Astrocyte (in vitro differentiated cells and primary cell): ENCODE measurements at regions not wholly inside any gene's neighbourhood (a gene's known extent, or its start where the extent isn't known, plus 50 kb on each side); places are given as distances from the start of the nearest gene placed in this dataset.

Experiments
- DNase-seq: peaks from one replicate; pipeline ENCODE4 v3.0.0-alpha.2; 2010; ENCODE audit warnings: low read depth
- FAIRE-seq: peaks from 2 replicates; lab custom pipeline; 2011; peaks lifted over from hg19 to GRCh38; lab: Jason Lieb, UNC
- H2AFZ ChIP-seq: 2 replicates; pipeline ENCODE4 v1.6.0; 2012; ENCODE audit warnings: low read depth, low read length, inconsistent platforms
- H3K27ac ChIP-seq: 2 replicates; pipeline ENCODE4 v1.5.1; 2011; ENCODE audit warnings: low read depth, low read length, inconsistent platforms
- H3K27me3 ChIP-seq: 2 replicates; pipeline ENCODE4 v1.6.0; 2011; ENCODE audit warnings: low read length, inconsistent platforms; ENCODE audit not compliant: insufficient read depth
- H3K36me3 ChIP-seq: 2 replicates; pipeline ENCODE4 v1.5.1; 2011; ENCODE audit warnings: low read length, inconsistent platforms; ENCODE audit not compliant: insufficient read depth
- H3K4me1 ChIP-seq: 2 replicates; pipeline ENCODE4 v1.5.1; 2011; ENCODE audit warnings: low read length, inconsistent platforms; ENCODE audit not compliant: insufficient read depth
- H3K4me2 ChIP-seq: 2 replicates; pipeline ENCODE4 v1.6.0; 2012; ENCODE audit warnings: low read length, inconsistent platforms
- H3K4me3 ChIP-seq: 2 replicates; pipeline ENCODE4 v1.5.1; 2011; ENCODE audit warnings: low read depth, mild to moderate bottlenecking, low read length, inconsistent platforms; ENCODE audit not compliant: insufficient read depth
- H3K79me2 ChIP-seq: 2 replicates; pipeline ENCODE4 v1.6.0; 2012; ENCODE audit warnings: mild to moderate bottlenecking, low read length, inconsistent platforms; ENCODE audit not compliant: insufficient read depth
- H3K9ac ChIP-seq: 2 replicates; pipeline ENCODE4 v1.6.0; 2012; ENCODE audit warnings: mild to moderate bottlenecking, low read length, inconsistent platforms
- H3K9me3 ChIP-seq: 2 replicates; pipeline ENCODE4 v1.5.1; 2012; ENCODE audit warnings: low read depth, mild to moderate bottlenecking, low read length, inconsistent platforms; ENCODE audit not compliant: insufficient read depth
- H4K20me1 ChIP-seq: 2 replicates; pipeline ENCODE4 v1.6.0; 2012; ENCODE audit warnings: low read length, inconsistent platforms; ENCODE audit not compliant: insufficient read depth
- H3K27ac Mint-ChIP-seq: one replicate; pipeline ENCODE4 v1.8.0; 2021; ENCODE audit warnings: mild to moderate bottlenecking, mixed read lengths; ENCODE audit not compliant: unreplicated experiment
- H3K27me3 Mint-ChIP-seq: one replicate; pipeline ENCODE4 v1.8.0; 2021; ENCODE audit warnings: low read depth, mixed read lengths; ENCODE audit not compliant: unreplicated experiment
- H3K36me3 Mint-ChIP-seq: one replicate; pipeline ENCODE4 v1.8.0; 2021; ENCODE audit warnings: low read depth, mixed read lengths; ENCODE audit not compliant: unreplicated experiment
- H3K4me1 Mint-ChIP-seq: one replicate; pipeline ENCODE4 v1.8.0; 2021; ENCODE audit warnings: low read depth, mixed read lengths; ENCODE audit not compliant: unreplicated experiment
- H3K4me3 Mint-ChIP-seq: one replicate; pipeline ENCODE4 v1.8.0; 2021; ENCODE audit warnings: mild to moderate bottlenecking, moderate library complexity, mixed read lengths; ENCODE audit not compliant: unreplicated experiment
- H3K9me3 Mint-ChIP-seq: one replicate; pipeline ENCODE4 v1.8.0; 2021; ENCODE audit warnings: mild to moderate bottlenecking, mixed read lengths; ENCODE audit not compliant: unreplicated experiment
- CTCF ChIP-seq: IDR thresholded peaks from 2 replicates; pipeline ENCODE4 v1.5.1; 2011; ENCODE audit warnings: low read depth, mild to moderate bottlenecking, inconsistent platforms, low read length, moderate library complexity; ENCODE audit not compliant: insufficient read depth
- EZH2 ChIP-seq: IDR thresholded peaks from 2 replicates; pipeline ENCODE4 v1.6.1; 2012; ENCODE audit warnings: mild to moderate bottlenecking, low read length, inconsistent platforms; ENCODE audit not compliant: insufficient read depth

DNA sequence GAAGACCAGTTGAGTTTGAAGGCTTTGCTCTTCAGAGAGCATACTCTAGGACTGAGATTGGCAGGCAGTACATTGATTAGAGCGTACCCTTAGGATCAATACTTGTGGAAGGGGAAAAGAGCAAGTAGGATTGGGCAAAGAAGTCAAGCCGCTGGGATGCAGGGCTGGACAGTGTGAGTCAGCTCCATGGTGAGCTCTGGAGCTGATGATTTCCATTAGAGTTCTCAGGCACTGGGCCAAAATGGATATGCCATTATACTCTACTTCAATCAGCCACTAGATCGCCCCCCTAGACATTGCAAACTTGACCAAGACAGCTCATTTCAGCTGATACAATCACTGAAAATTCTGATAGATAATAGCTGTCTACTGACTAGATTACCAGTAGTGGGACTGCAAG is 432.7 kb upstream of the ALCAM start:
- Histone ChIP-seq H3K27me3 (no peaks in the 10 kb centered on the region), H3K9me3 (no peaks in the 10 kb centered on the region), H3K4me3 (no peak overlapping the region), H3K4me1 (no peaks in the 10 kb centered on the region), H3K9ac (no peak overlapping the region), H3K79me2 (no peaks in the 10 kb centered on the region), H2AFZ (no peak overlapping the region), H3K36me3 (no peaks in the 10 kb centered on the region), H3K4me2 (no peak overlapping the region), H3K27ac (no peak overlapping the region), H4K20me1 (no peaks in the 10 kb centered on the region)
- Mint-ChIP-seq H3K27me3 (no peaks in the 10 kb centered on the region), H3K36me3 (no peaks in the 10 kb centered on the region), H3K27ac (no peak overlapping the region), H3K4me3 (no peak overlapping the region), H3K4me1 (no peaks in the 10 kb centered on the region), H3K9me3 (peaks cover 2% of the 10 kb centered on the region)
- FAIRE-seq (no peak), DNase-seq (no peak)
- no peak for TF ChIP-seq EZH2
- no peak for TF ChIP-seq CTCF

DNA sequence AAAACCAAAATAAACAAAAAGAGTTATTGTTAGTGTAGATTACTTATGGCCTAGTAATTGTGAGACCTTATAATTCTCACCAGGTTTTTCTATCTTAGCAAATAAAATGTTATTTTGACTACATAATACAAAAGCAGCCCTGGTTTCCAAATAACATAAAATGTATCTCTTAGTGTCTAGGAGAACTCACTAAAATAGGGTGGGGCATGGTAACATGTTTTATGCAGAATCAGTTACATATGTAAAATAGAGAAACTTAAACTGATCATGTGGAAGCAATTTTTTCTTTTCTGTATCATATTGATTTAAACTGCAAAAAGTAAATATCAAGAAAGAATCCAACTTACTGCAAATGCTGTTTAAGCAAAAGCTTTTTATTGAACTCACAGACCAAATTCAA is 431.1 kb upstream of the ALCAM start:
- Mint-ChIP-seq H3K9me3 (no peaks in the 10 kb centered on the region), H3K4me3 (no peak overlapping the region), H3K27me3 (no peaks in the 10 kb centered on the region), H3K36me3 (no peaks in the 10 kb centered on the region), H3K4me1 (no peaks in the 10 kb centered on the region), H3K27ac (no peak overlapping the region)
- no peaks in the 10 kb centered on the region for H3K79me2 ChIP-seq
- H4K20me1 ChIP-seq: no peaks in the 10 kb centered on the region
- H3K27ac ChIP-seq: no peak overlapping the region
- H3K4me2 ChIP-seq: no peak overlapping the region
- no peak overlapping the region for H3K9ac ChIP-seq
- no peak overlapping the region for H3K4me3 ChIP-seq
- no peaks in the 10 kb centered on the region for H3K4me1 ChIP-seq
- FAIRE-seq: no peak
- H3K9me3 ChIP-seq: no peaks in the 10 kb centered on the region
- DNase-seq: no peak
- H2AFZ ChIP-seq: no peak overlapping the region
- no peaks in the 10 kb centered on the region for H3K36me3 ChIP-seq
- H3K27me3 ChIP-seq: no peaks in the 10 kb centered on the region
- TF ChIP-seq EZH2 (no peak), CTCF (no peak)

- Mint-ChIP-seq H3K4me1 (no peaks in the 10 kb centered on the region), H3K27ac (no peak overlapping the region), H3K36me3 (no peaks in the 10 kb centered on the region), H3K4me3 (no peak overlapping the region), H3K9me3 (no peaks in the 10 kb centered on the region), H3K27me3 (no peaks in the 10 kb centered on the region)
- Histone ChIP-seq H3K36me3 (no peaks in the 10 kb centered on the region), H4K20me1 (no peaks in the 10 kb centered on the region), H3K4me2 (no peak overlapping the region), H3K9ac (no peak overlapping the region), H3K27ac (no peak overlapping the region), H3K79me2 (no peaks in the 10 kb centered on the region), H3K27me3 (no peaks in the 10 kb centered on the region), H3K4me3 (no peak overlapping the region), H3K9me3 (no peaks in the 10 kb centered on the region), H2AFZ (no peak overlapping the region), H3K4me1 (no peaks in the 10 kb centered on the region)
- FAIRE-seq: no peak
- DNase-seq: no peak
- TF ChIP-seq EZH2: no peak
- TF ChIP-seq CTCF: no peak
Measured at GRCh38 chr3:104939196-104939595, 427.5 kb upstream of the ALCAM start.
